HG03460 (cell line): ENCODE measurements at regions not wholly inside any gene's neighbourhood (a gene's known extent, or its start where the extent isn't known, plus 50 kb on each side); places are given as distances from the start of the nearest gene placed in this dataset.

Source experiments
- ATAC-seq: cut with Tn5 transposase; IDR thresholded peaks from one replicate; pipeline ENCODE4 v1.9.1; 2021; ENCODE audit not compliant: unreplicated experiment

GRCh38 chr12:98244136-98244535, 271.3 kb upstream of the TMPO start:
- no peak for ATAC-seq

- ATAC-seq = no peak
Observed at GRCh38 chr12:98253207-98254037, 262.0 kb upstream of the TMPO start.

GRCh38 chr12:98256830-98257229, 258.6 kb upstream of the TMPO start:
- no peak for ATAC-seq

GRCh38 chr12:98259693-98260092, 255.7 kb upstream of the TMPO start:
- ATAC-seq = no peak

GRCh38 chr12:98260276-98260675, 255.1 kb upstream of the TMPO start:
- no peak for ATAC-seq

- ATAC-seq = no peak
Observed at GRCh38 chr12:98262902-98263301, 252.5 kb upstream of the TMPO start.

- ATAC-seq = peak; percentile 97
Observed at GRCh38 chr12:98274430-98275130, 240.8 kb upstream of the TMPO start.

- ATAC-seq = peak; percentile 33
Observed at GRCh38 chr12:98275131-98275475, 240.3 kb upstream of the TMPO start.

- no peak for ATAC-seq
Observed at GRCh38 chr12:98280152-98280551, 235.2 kb upstream of the TMPO start.

- no peak for ATAC-seq
Observed at GRCh38 chr12:98280621-98281020, 234.8 kb upstream of the TMPO start.

- ATAC-seq = no peak
Observed at GRCh38 chr12:98291828-98292227, 223.6 kb upstream of the TMPO start.

- no peak for ATAC-seq
Observed at GRCh38 chr12:98294051-98294805, 221.2 kb upstream of the TMPO start.

- no peak for ATAC-seq
Observed at GRCh38 chr12:98295681-98296080, 219.7 kb upstream of the TMPO start.

GRCh38 chr12:98296462-98297079, 218.8 kb upstream of the TMPO start:
- ATAC-seq = no peak

- ATAC-seq = no peak
Observed at GRCh38 chr12:98297538-98297937, 217.9 kb upstream of the TMPO start.

GRCh38 chr12:98308141-98308540, 207.2 kb upstream of the TMPO start:
- no peak for ATAC-seq

- ATAC-seq = no peak
Observed at GRCh38 chr12:98317939-98318899, 197.2 kb upstream of the TMPO start.

GRCh38 chr12:98319716-98320425, 195.5 kb upstream of the TMPO start:
- no peak for ATAC-seq

- ATAC-seq = no peak
Observed at GRCh38 chr12:98325003-98325402, 190.4 kb upstream of the TMPO start.

GRCh38 chr12:98328467-98328866, 186.9 kb upstream of the TMPO start:
- ATAC-seq = no peak
